HG03378 (cell line): ENCODE measurements at regions not wholly inside any gene's neighbourhood (a gene's known extent, or its start where the extent isn't known, plus 50 kb on each side); places are given as distances from the start of the nearest gene placed in this dataset.
"Not testable (repeated sequence)": the region's sequence is repeated elsewhere in the genome, so short reads cannot be mapped to it uniquely, and the experiment has no call there.

ENCODE experiments used
- ATAC-seq: cut with Tn5 transposase; IDR thresholded peaks from one replicate; pipeline ENCODE4 v1.9.1; 2021; ENCODE audit warnings: mild to moderate bottlenecking, moderate library complexity; ENCODE audit not compliant: unreplicated experiment

GRCh38 chr7:49644396-49645166, 128.9 kb upstream of the VWC2 start:
- no peak for ATAC-seq

DNA sequence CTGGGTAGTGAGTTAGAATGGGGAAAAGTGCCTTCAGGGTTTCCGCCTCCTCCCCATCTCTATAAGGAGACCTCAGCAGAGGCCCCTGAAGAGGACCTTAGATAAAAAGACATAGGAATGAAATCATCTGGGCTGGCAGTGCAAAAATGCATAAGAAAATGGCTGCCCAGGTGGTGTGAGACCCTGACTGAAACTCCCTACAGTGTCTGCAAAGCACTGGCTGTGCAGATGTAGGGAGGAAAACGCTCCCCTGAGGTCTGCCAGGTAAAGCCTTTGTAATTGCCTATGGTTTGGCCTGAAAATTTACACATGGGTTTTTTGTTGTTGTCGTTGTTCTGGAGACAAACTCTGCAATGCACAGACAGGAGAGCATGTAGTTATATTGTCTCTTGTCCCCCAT, 128.1 kb upstream of the VWC2 start:
- ATAC-seq, result no peak

DNA sequence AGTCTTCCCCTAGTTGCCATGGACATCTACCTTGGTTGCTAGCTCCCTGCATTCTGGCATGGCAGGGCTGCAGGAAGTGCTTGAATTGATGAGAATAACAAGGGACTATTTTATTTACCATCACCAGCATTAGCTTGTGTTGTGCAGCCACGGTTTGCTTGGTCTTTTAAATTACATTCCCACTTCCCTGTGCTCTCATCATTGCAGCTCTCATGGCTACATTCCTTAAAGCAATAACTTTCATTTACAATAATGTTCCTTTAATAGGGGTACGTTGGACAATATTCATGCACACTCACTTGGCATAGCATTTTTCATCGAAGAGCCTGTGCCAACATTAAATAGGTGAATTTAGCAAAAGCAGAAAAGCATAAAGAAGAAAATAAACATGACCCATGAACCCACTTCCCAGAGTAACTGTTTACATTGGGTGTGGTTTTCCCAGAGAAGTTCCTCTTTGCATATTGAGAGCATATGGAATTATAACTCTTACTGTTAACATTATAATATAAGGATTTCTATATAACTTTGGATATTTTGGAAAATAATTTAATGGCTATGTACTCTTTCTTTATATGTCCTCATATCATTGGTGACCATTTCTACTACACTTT, 113.2 kb upstream of the VWC2 start:
- no peak for ATAC-seq

DNA sequence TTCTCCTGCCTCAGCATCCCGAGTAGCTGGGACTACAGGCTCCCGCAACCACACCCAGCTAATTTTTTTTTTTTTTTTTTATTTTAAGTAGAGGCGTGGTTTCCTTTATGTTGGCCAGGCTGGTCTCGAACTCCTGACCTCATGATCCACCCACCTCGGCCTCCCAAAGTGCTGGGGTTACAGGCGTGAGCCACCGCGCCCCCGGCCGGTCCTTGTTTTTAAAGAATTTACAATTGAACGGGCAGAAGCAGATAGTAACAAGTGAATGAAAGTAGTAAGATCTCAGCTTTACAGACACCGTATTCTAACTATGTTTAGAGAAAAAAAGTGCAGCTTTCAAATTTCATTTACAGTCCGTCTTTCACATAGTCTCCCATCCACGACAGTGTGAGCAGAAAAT, 112.5 kb upstream of the VWC2 start:
- no peak for ATAC-seq

DNA sequence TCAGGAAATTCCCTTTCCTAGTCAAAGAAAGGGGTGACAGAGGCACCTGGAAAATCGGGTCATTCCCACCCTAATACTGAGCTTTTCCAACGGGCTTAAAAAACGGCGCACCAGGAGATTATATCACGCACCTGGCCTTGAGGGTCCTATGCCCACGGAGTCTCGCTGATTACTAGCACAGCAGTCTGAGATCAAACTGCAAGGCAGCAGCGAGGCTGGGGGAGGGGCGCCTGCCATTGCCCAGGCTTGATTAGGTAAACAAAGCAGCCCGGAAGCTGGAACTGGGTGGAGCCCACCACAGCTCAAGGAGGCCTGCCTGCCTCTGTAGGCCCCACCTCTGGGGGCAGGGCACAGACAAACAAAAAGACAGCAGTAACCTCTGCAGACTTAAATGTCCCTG, 107.5 kb upstream of the VWC2 start:
- not testable (repeated sequence) for ATAC-seq

- ATAC-seq, result no peak
These were observed 106.7 kb upstream of the VWC2 start for GRCh38 chr7:49666764-49667163.

- no peak for ATAC-seq
These were observed 104.2 kb upstream of the VWC2 start for GRCh38 chr7:49669285-49669684.

DNA sequence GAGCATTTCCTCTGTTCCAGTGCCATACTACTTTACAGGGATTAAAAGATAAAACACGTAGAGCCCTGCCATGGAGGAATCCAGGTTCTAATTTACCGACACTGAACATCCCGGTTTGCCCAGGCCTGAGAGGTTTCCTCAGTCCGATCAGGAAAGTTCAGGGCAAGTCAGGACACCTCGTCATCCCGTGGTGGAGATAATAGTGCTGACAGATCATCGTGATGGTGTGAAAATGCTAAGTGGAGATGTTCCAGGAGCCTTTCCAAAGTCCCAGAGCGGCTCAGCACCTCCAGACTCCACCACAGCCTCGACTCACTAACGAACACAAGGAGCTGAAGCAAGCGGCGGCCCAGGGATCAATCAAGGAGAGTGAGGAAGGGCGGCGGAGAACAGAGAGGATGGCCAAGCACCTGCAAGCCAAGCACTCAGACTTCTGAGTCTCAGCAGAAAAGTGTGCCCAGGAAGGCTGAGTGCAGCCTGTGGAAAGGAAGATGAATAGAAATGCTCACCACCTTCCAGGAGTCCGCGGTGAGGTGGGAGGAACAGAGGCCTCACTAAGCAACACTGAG, 103.7 kb upstream of the VWC2 start:
- ATAC-seq, result no peak

DNA sequence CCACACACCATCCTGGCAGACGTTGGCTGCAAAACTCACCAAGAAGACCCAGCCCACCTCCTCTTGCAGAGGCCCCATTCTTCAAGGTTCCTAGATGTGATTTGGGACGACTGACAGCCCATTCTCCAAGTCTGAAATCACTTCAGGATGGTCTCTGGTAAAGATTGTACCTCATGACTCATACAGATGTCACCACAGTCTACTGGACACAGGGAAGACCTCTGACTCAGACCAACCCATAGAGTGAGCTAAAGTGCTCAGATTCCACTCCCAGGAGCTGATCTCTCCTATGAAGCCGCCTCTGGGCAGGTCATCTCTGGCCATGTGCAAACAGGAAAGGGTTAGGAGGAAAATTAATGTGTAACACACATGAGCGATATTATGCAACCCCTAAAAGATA, 102.4 kb upstream of the VWC2 start:
- ATAC-seq, result no peak

- no peak for ATAC-seq
These were observed 80.9 kb upstream of the VWC2 start for GRCh38 chr7:49692516-49692915.

- ATAC-seq, result no peak
These were observed 77.5 kb upstream of the VWC2 start for GRCh38 chr7:49695971-49696370.

- no peak for ATAC-seq
These were observed 72.6 kb upstream of the VWC2 start for GRCh38 chr7:49700841-49701240.

GRCh38 chr7:49702099-49702498, 71.3 kb upstream of the VWC2 start:
- no peak for ATAC-seq

DNA sequence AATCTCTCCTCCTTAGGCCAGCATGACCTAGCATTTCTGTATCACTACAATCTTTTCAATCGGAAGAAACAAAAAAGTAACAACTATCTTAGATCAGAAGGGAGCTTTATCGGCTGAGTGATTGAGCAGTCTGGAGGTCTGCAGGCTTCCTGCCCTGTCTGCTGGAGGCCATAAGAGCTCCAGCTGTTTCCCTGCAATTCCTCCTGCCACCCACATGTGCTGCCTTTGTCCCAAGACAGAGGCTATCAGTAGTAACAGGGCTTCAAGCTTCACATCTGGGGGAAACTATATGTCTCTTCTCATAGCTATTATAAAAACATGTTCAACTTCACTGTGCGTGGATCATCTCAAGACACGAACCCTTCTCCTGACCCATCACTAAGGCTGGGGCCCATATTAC, 70.1 kb upstream of the VWC2 start:
- no peak for ATAC-seq

DNA sequence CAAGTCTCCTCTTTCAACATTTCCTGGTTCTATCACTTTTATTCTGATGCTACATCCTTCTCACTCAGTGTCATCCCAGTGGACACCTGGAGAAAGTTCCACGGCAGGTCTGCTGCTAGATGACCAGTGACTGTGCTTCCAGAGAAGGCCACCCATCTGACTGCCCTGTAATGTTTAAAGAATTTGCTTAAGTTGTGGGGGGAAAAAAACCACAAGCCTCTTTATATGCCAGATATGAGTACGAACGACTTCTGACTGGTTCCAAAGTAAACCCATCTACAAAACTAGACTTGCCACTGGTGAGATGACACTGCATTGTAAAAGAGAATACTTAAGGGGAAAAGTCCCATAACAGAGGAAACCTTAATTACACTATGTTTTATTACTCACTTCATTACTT, 69.6 kb upstream of the VWC2 start:
- no peak for ATAC-seq

GRCh38 chr7:49706106-49706505, 67.3 kb upstream of the VWC2 start:
- ATAC-seq, result no peak

- no peak for ATAC-seq
These were observed 65.5 kb upstream of the VWC2 start for GRCh38 chr7:49707891-49708290.

GRCh38 chr7:49708590-49708989, 64.8 kb upstream of the VWC2 start:
- no peak for ATAC-seq

- not testable (repeated sequence) for ATAC-seq
These were observed 62.2 kb upstream of the VWC2 start for GRCh38 chr7:49711072-49711723.

- ATAC-seq, result no peak
These were observed 59.3 kb upstream of the VWC2 start for GRCh38 chr7:49714182-49714581.

- no peak for ATAC-seq
These were observed 58.0 kb upstream of the VWC2 start for GRCh38 chr7:49715486-49715885.

DNA sequence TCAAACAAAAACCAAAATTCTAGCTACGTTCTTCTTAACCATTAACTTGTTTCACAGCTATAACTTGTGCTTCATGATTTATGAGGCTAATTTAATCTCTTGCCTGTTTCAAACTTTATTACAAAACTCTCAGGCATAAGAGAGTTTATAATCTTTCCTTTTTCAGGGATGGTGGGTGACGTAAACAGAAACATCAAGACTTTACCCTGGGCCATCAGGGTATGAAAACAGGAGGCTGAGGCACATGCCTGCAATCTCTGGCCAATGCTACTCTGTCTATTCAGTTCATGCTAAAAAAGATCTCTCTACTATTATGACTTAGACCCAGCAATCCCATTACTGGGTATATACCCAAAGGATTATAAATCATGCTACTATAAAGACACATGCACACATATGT, 55.9 kb upstream of the VWC2 start:
- ATAC-seq, result no peak
